NCI-H748 (cell line): ENCODE measurements at regions not wholly inside any gene's neighbourhood (a gene's known extent, or its start where the extent isn't known, plus 50 kb on each side); places are given as distances from the start of the nearest gene placed in this dataset.
A peak's percentile ranks its signal among the peaks of the same experiment; 100 is the strongest.

Source experiments
- DNase-seq: peaks from one replicate; lab custom pipeline; 2025; ENCODE audit not compliant: unreplicated experiment; lab: John Stamatoyannopoulos, UW

GRCh38 chr4:89438102-89438831, 130.7 kb upstream of the GPRIN3 start:
- DNase-seq = peak; percentile 51

DNA sequence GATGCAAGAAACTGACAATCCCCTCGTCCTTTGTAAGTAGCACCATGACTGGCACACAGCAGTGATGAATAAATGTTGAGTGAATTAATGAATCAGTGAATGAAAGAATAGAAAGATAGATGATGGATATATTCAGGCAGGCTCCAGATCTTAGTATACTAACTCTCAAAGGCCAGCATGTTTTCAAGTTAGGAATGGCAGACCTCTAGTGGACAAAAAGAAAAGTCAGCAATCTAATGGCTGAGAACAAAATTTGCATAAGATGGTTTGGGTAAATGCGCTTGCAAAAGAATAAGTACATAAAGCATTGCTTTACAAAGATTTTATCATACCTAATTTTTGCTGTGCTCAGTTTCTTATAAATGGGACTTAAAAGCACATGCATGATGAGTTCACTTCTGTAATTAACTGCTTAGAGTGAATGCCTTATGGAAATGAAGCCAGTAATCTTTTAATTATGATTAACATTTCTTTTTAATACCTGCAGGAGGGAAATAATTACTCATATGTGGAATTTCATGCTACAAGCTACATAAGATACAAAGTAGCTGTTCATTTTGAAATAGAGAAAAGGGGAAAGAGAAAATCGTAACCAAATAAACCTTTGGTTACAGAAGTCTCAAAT, 126.9 kb upstream of the GPRIN3 start:
- peak; percentile 53 for DNase-seq

GRCh38 chr4:89427782-89428181, 120.2 kb upstream of the GPRIN3 start:
- DNase-seq = peak; percentile 34

- no peak for DNase-seq
These were observed 117.4 kb upstream of the GPRIN3 start for GRCh38 chr4:89425023-89425422.

DNA sequence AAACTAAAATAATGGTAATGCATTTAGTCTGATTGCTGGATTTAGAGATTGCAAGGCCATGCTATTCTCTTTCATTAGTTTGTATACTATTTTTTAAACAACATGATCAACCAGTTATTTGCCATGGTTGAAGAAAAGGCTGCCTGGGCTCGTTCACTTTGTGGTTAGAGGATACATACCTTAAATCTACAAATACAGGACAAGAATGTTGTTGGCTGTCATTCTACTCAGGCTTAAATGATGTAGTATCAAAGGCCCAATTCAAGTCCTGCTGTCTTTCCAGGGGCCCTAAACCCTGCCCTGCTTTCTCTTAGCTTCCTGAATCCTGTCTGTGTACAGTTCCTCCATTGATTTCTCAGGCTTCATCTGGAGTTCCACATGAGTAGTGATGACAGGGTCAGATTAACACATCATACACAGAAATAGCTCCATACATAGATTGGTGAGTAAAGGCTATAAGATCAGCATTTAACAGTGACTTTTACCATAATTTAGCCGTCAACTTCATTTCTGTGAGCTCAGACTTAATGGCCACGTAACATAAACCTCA, 114.9 kb upstream of the GPRIN3 start:
- no peak for DNase-seq

- DNase-seq = no peak
These were observed 112.9 kb upstream of the GPRIN3 start for GRCh38 chr4:89420507-89420906.

DNA sequence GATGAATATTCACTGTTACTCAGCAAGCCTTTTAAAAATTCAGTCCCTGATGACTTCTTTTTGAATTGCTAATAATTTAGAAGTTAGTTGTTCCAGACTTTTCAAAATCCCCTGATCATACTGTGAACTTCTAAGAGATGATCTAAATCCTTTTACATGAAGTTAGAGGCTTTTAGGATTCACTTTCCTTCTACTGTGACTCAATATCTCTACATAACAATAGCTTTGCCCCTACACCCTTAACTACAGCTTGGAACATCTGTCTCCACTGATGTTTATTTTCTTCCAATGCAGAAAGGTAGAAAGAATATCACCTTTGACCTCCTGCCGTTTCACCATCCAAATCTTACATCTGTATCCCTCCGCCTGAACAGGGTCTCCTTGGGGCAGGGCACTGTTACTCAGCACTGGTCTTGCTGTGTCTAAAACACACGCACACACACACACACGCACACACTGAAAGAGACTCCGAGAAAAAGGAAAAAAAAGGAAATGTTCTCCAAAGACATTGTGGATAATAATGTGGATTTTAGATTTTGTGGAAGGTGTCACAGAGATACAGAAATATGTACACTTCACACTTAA, 111.6 kb upstream of the GPRIN3 start:
- DNase-seq = no peak

DNA sequence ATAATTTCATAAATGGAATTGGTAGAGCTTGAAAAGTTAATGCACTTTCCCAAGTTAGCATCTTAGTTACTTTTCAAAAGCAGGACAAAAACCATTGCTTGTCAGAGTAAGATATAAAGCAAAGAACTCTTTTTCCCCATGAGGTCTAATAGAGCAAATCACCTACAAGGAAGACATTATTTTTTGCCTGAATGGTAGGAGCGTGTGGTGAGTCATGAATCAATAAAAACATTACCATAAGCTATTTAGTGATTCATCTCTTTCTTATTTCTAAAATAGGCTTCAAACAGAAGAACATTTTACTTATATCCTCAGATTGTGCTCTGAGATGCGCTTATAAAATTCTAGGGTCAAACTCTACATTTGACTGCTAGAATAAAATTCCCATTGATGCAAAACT, 109.4 kb upstream of the GPRIN3 start:
- no peak for DNase-seq

- DNase-seq = no peak
These were observed 105.9 kb upstream of the GPRIN3 start for GRCh38 chr4:89413518-89413917.

DNA sequence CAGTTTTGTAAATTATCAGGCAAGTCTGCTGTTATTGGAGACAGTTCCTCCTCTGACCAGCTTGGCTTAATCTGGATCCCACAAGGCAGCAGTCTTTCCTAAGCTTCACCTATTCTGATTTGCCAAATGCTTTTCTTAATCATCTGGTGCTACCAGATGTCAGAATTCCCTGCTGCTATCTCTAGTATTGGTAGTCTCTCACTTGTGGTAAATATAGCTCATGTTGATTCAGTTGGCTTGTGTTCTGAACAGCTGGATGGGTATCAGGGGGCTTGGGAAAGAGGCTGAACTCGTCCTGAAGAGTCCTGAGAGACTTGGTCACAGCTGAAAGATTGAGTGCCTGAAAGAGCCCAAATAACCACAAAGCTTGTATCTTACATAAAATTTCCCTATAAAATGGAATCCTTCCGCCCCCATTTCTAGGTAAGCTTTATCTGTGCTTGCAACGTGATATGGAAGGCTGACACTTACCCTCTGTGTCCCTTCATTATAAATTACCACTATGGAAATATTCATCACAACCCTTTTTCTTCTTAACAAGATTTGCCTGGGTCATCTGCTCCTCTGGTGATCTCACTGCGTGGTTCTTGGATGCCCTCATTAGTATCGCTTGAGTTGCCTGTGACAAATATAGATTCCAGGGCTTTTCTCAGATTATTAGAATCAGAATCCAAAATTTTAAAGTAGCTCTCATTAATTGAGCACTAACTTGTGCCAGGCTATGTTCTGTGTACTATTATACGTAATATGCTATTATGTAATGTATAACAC, 104.1 kb upstream of the GPRIN3 start:
- no peak for DNase-seq

- DNase-seq = no peak
These were observed 103.1 kb upstream of the GPRIN3 start for GRCh38 chr4:89410687-89411086.

- DNase-seq = peak; percentile 2
These were observed 96.9 kb upstream of the GPRIN3 start for GRCh38 chr4:89404530-89404929.

- no peak for DNase-seq
These were observed 96.2 kb upstream of the GPRIN3 start for GRCh38 chr4:89403826-89404225.

- DNase-seq = no peak
These were observed 92.9 kb upstream of the GPRIN3 start for GRCh38 chr4:89400287-89401035.

GRCh38 chr4:89398644-89399043, 91.0 kb upstream of the GPRIN3 start:
- DNase-seq = no peak

- no peak for DNase-seq
These were observed 90.5 kb upstream of the GPRIN3 start for GRCh38 chr4:89398146-89398545.

GRCh38 chr4:89397441-89397840, 89.8 kb upstream of the GPRIN3 start:
- DNase-seq = no peak

GRCh38 chr4:89382439-89382838, 74.8 kb upstream of the GPRIN3 start:
- no peak for DNase-seq

DNA sequence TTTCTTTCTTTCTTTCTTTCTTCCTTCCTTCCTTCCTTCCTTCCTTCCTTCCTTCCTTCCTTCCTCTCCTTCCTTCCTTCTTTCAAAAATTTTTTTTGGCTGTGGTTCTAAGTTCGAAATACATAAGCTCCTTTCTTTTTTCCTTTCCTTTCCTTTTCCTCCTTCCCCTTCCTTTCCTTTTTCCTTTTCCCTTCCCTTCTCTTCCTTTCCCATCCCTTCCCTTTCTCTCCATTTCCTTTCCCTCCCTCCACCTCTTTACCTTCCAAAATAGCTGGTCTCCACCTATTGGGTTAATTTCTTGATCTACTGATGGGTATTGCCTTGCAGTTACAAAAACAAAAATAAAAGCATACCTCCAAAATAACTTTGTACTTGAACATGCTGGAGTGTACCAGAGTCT, 73.4 kb upstream of the GPRIN3 start:
- DNase-seq = no peak

DNA sequence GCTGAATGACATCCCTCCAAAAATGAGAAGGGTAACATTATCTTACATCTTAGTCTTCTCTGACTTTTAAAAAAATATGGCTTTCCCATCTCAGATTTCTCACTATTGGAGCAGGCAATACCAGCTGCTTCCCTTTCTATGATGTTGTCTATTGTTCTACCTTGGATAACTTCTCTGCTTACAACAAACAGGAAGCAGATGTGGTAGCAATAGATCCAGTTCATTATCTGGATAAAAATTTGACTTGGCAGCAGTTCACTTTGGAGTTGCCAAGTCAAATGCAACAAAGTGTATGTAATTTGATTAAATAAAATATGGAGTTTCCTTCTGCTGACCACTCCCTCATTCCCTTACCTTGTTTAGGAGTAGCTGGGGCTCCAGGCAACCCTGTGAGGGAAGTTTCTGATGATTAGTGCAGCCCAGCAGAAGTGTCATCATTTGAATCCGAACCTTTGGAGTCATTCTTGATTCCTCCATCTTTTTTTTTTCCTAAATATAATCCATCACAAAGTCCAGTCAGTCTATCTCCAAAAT, 72.0 kb upstream of the GPRIN3 start:
- peak; percentile 76 for DNase-seq
